ENCODE measurements at regions not wholly inside any gene's neighbourhood (a gene's known extent, or its start where the extent isn't known, plus 50 kb on each side); places are given as distances from the start of the nearest gene placed in this dataset.

- no peak for DNase-seq (ENCODE audit: low spot score)
Measured at GRCh38 chr14:40903709-40904108, 703.0 kb upstream of the LRFN5 start.

GRCh38 chr14:40899435-40899834 is 707.2 kb upstream of the LRFN5 start:
- no peak for DNase-seq (ENCODE audit: low spot score)

- DNase-seq (ENCODE audit: low spot score) = no peak
Measured at GRCh38 chr14:40894846-40895245, 711.8 kb upstream of the LRFN5 start.

GRCh38 chr14:40889126-40889525 is 717.5 kb upstream of the LRFN5 start:
- DNase-seq (ENCODE audit: low spot score) = no peak

- DNase-seq (ENCODE audit: low spot score) = no peak
Measured at GRCh38 chr14:40887912-40888311, 718.8 kb upstream of the LRFN5 start.

- DNase-seq (ENCODE audit: low spot score) = no peak
Measured at GRCh38 chr14:40870252-40870651, 736.4 kb upstream of the LRFN5 start.

- no peak for DNase-seq (ENCODE audit: low spot score)
Measured at GRCh38 chr14:40859055-40859454, 747.6 kb upstream of the LRFN5 start.

- no peak for DNase-seq (ENCODE audit: low spot score)
Measured at GRCh38 chr14:40855343-40855742, 751.3 kb upstream of the LRFN5 start.

- no peak for DNase-seq (ENCODE audit: low spot score)
Measured at GRCh38 chr14:40850191-40850590, 756.5 kb upstream of the LRFN5 start.

- no peak for DNase-seq (ENCODE audit: low spot score)
Measured at GRCh38 chr14:40847480-40847879, 759.2 kb upstream of the LRFN5 start.

- no peak for DNase-seq (ENCODE audit: low spot score)
Measured at GRCh38 chr14:40842816-40843215, 763.9 kb upstream of the LRFN5 start.

GRCh38 chr14:40841886-40842285 is 764.8 kb upstream of the LRFN5 start:
- DNase-seq (ENCODE audit: low spot score) = no peak

GRCh38 chr14:40838601-40839000 is 768.1 kb upstream of the LRFN5 start:
- DNase-seq (ENCODE audit: low spot score) = no peak

- DNase-seq (ENCODE audit: low spot score) = no peak
Measured at GRCh38 chr14:40806471-40806870, 800.2 kb upstream of the LRFN5 start.

- no peak for DNase-seq (ENCODE audit: low spot score)
Measured at GRCh38 chr14:40796168-40796567, 810.5 kb upstream of the LRFN5 start.

- no peak for DNase-seq (ENCODE audit: low spot score)
Measured at GRCh38 chr14:40784860-40785259, 821.8 kb upstream of the LRFN5 start.

- DNase-seq (ENCODE audit: low spot score) = no peak
Measured at GRCh38 chr14:40762685-40763084, 844.0 kb upstream of the LRFN5 start.

- DNase-seq (ENCODE audit: low spot score) = no peak
Measured at GRCh38 chr14:40762177-40762576, 844.5 kb upstream of the LRFN5 start.

GRCh38 chr14:40760704-40761103 is 846.0 kb upstream of the LRFN5 start:
- no peak for DNase-seq (ENCODE audit: low spot score)

GRCh38 chr14:40758076-40758475 is 848.6 kb upstream of the LRFN5 start:
- no peak for DNase-seq (ENCODE audit: low spot score)

- no peak for DNase-seq (ENCODE audit: low spot score)
Measured at GRCh38 chr14:40757376-40757950, 849.2 kb upstream of the LRFN5 start.

- no peak for DNase-seq (ENCODE audit: low spot score)
Measured at GRCh38 chr14:40733206-40733605, 873.5 kb upstream of the LRFN5 start.

- no peak for DNase-seq (ENCODE audit: low spot score)
Measured at GRCh38 chr14:40727107-40727506, 879.6 kb upstream of the LRFN5 start.

GRCh38 chr14:40713387-40713786 is 893.3 kb upstream of the LRFN5 start:
- no peak for DNase-seq (ENCODE audit: low spot score)

- DNase-seq (ENCODE audit: low spot score) = no peak
Measured at GRCh38 chr14:40697231-40697630, 909.4 kb upstream of the LRFN5 start.
